ENCODE measurements at regions not wholly inside any gene's neighbourhood (a gene's known extent, or its start where the extent isn't known, plus 50 kb on each side); places are given as distances from the start of the nearest gene placed in this dataset.
"Not testable (repeated sequence)": the region's sequence is repeated elsewhere in the genome, so short reads cannot be mapped to it uniquely, and the experiment has no call there.

DNA sequence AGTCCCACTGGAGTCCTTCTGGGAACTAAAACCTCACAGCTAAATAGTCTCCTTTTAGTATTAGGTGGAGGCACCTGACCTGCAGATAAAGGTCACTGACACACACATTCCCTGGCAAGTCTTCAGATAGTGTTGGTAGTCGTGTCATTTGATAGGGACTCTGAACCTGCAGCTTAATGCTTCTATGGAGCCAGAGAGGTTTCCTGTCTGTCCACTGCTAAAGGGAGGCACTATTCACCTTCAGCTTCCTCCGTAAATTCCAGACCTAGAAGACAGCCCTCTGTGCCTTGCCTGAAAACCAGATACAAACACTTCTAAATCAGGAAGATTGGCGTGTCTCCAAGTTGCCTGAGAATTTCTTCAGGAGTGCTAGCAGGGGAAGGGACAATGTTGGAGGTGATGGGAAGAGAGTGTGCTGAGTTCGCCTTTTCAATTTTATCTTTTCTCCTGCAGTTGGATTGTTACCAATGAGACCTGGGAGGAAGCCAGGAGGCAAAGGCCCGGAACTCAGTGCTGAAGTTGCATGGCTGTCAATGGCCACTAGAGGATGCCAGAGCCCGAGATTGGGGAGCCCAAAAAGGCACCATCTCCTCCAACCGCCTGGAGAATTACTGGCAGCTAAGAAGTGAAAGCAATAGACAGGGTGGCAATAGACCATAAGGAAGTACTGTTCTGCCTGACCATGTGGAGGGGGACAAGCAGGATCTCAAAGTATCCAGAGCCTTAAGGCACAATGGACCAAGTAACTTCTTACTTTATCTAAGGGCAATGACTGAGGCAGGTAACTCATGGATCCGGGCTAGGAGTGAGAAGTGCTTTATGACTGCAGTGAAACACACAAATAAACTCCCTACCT is 81.6 kb upstream of the SCAF11 start:
- no peaks in the 10 kb centered on the region for H3K9me3 ChIP-seq
- TF ChIP-seq POLR2AphosphoS5 (IDR thresholded peaks at IDR 0.05) = no peak
- no peak for TF ChIP-seq POLR2A (IDR thresholded peaks at IDR 0.05)
- TF ChIP-seq, protein P1, sequence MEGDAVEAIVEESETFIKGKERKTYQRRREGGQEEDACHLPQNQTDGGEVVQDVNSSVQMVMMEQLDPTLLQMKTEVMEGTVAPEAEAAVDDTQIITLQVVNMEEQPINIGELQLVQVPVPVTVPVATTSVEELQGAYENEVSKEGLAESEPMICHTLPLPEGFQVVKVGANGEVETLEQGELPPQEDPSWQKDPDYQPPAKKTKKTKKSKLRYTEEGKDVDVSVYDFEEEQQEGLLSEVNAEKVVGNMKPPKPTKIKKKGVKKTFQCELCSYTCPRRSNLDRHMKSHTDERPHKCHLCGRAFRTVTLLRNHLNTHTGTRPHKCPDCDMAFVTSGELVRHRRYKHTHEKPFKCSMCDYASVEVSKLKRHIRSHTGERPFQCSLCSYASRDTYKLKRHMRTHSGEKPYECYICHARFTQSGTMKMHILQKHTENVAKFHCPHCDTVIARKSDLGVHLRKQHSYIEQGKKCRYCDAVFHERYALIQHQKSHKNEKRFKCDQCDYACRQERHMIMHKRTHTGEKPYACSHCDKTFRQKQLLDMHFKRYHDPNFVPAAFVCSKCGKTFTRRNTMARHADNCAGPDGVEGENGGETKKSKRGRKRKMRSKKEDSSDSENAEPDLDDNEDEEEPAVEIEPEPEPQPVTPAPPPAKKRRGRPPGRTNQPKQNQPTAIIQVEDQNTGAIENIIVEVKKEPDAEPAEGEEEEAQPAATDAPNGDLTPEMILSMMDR (IDR thresholded peaks at IDR 0.05) = peak; percentile 90 to 91 (median 90)
- no peak for TF ChIP-seq EP300 (IDR thresholded peaks at IDR 0.05)
- H3K36me3 ChIP-seq = no peaks in the 10 kb centered on the region
- no peak overlapping the region for H3K27ac ChIP-seq
- H3K4me1 ChIP-seq = peaks cover 0 to 12% (median 4%) of the 10 kb centered on the region in 3 donors
- 37 to 50% methylated on average over 2 to 7 of the region's 8 CpGs for WGBS, 2 donors (ENCODE audit: low coverage in 1 of 2)
- no peaks in the 10 kb centered on the region for H3K27me3 ChIP-seq
- ATAC-seq = peak; percentile 73
- no peak overlapping the region for H3K4me3 ChIP-seq

DNA sequence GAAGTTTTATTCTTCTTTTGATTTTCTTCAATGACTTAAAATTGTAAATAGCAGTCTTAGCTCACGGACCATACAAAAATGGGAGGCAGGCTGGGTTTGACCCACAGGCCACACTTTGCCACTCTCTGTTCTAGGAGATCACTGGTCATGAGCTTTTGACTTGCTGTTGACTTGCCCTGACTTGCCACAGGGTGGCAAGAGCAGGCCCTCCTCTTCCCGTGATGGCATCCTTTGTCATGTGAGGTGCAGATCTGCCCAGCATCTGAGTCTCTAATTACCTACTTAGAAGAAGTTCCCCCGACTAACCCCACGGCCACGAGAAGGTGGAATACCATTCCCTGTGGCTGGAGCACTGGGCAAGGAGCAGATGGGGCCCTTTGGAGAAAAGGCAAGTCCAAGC is 81.0 kb upstream of the SCAF11 start:
- H3K4me3 ChIP-seq = no peak overlapping the region
- no peaks in the 10 kb centered on the region for H3K36me3 ChIP-seq
- no peak overlapping the region for H3K27ac ChIP-seq
- H3K4me1 ChIP-seq = peaks cover 0 to 12% (median 4%) of the 10 kb centered on the region in 3 donors
- H3K9me3 ChIP-seq = no peaks in the 10 kb centered on the region
- H3K27me3 ChIP-seq = no peaks in the 10 kb centered on the region
- TF ChIP-seq, protein P1 (IDR thresholded peaks at IDR 0.05) = no peak
- TF ChIP-seq POLR2A (IDR thresholded peaks at IDR 0.05) (no peak), POLR2AphosphoS5 (IDR thresholded peaks at IDR 0.05) (no peak), EP300 (IDR thresholded peaks at IDR 0.05) (no peak)
- no peak for ATAC-seq
- WGBS, 2 donors (ENCODE audit: low coverage in 1 of 2) = 86 to 89% methylated on average over 4 to 5 of the region's 5 CpGs

DNA sequence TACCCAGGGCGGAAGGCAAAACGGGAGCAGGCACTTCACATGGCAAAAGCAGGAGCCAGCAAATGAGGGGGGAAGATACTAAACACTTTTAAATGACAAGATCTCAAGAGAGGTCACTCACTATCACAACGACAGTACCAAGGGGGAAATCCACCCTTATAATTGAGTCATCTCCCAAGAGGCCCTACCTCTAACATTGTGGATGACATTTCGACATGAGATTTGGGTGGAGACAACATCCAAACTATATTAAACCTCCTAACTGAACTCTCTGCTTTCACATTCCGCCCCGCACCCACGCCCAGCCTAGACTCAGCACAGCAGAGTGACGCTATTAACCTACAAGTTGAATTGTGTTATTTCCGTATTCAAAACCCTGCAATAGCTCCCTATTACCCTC is 76.7 kb upstream of the SCAF11 start:
- TF ChIP-seq EP300 (IDR thresholded peaks at IDR 0.05) = no peak
- TF ChIP-seq POLR2A (IDR thresholded peaks at IDR 0.05) = no peak
- H3K27ac ChIP-seq = no peak overlapping the region
- H3K36me3 ChIP-seq = no peaks in the 10 kb centered on the region
- H3K4me1 ChIP-seq = peaks cover 0 to 7% (median 1%) of the 10 kb centered on the region in 3 donors
- no peak for ATAC-seq
- H3K9me3 ChIP-seq = no peaks in the 10 kb centered on the region
- H3K4me3 ChIP-seq = no peak overlapping the region
- H3K27me3 ChIP-seq = no peaks in the 10 kb centered on the region
- WGBS, 2 donors (ENCODE audit: low coverage in 1 of 2) = 80 to 83% methylated on average over 1 to 7 of the region's 9 CpGs

DNA sequence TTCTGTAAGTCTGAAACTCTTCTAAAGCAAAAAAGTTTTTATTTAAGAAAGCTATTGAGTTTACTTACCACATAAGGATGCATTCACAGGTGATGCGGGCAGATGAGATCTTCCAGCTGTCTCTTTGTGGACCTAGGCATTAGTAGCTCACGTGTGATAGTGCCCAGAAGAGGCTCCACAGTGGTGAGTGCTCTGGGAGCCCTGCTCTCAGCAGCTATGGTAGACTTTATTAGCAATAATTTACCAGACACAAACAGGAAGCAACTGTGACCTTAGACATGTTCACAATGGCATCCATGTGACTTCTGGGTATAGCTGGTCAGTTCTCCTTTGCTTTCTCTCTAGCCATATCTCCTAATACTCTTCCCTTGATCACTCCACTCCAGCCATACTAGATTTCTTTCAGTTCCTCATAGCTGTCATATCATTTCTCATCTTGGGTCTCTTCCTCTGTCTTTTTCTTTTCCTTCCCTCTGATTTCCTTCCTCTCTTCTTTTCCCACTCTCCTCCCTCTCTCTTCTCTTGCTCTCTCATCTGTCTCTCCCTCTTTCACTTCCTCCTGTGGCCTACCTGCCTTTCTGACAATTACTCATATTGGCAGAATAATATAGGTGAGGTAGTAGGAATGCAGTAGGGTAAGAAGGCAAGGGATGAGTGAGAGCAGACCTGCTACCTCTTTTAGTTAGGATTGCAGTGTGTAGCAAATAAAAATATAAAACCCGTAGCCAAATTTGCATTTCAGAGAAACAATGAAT is 75.2 kb upstream of the SCAF11 start:
- TF ChIP-seq EP300 (IDR thresholded peaks at IDR 0.05) (no peak), POLR2AphosphoS5 (IDR thresholded peaks at IDR 0.05) (no peak), POLR2A (IDR thresholded peaks at IDR 0.05) (no peak)
- TF ChIP-seq, protein P1 (IDR thresholded peaks at IDR 0.05) = no peak
- Histone ChIP-seq H3K27me3 (no peaks in the 10 kb centered on the region), H3K9me3 (peaks cover 0 to 6% (median 0%) of the 10 kb centered on the region in 3 donors), H3K27ac (no peak overlapping the region), H3K4me1 (no peaks in the 10 kb centered on the region), H3K4me3 (no peak overlapping the region), H3K36me3 (no peaks in the 10 kb centered on the region)
- WGBS, 2 donors (ENCODE audit: low coverage in 1 of 2) = 70 to 79% methylated on average over 2 to 3 of the region's 3 CpGs
- ATAC-seq = no peak

DNA sequence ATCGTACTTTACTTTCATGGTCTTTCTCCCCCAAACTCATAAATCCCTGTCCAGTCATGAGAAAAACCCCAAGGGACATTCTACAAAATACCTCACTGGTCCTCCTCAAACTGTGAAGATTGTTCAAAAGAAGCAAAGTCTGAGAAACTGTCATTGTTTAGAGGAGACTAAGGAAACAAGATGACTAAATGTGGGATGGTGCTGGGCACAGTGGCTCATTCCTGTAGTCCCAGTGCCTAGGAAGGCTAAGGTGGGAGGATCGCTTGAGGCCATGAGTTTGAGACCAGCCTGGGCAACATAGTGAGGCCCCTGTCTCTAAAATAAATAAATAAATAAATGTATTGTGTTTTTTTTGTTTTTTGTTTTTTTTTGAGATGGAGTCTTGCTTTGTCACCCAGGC is 74.2 kb upstream of the SCAF11 start:
- Histone ChIP-seq H3K36me3 (no peaks in the 10 kb centered on the region), H3K27ac (no peak overlapping the region), H3K9me3 (peaks cover 0 to 12% (median 0%) of the 10 kb centered on the region in 3 donors), H3K4me3 (no peak overlapping the region), H3K4me1 (no peaks in the 10 kb centered on the region), H3K27me3 (no peaks in the 10 kb centered on the region)
- TF ChIP-seq, protein P1 (IDR thresholded peaks at IDR 0.05) = no peak
- TF ChIP-seq POLR2AphosphoS5 (IDR thresholded peaks at IDR 0.05) (no peak), EP300 (IDR thresholded peaks at IDR 0.05) (no peak), POLR2A (IDR thresholded peaks at IDR 0.05) (no peak)
- WGBS, 2 donors (ENCODE audit: low coverage in 1 of 2) = 86 to 88% methylated on average over 2 of the region's 2 CpGs
- no peak for ATAC-seq

DNA sequence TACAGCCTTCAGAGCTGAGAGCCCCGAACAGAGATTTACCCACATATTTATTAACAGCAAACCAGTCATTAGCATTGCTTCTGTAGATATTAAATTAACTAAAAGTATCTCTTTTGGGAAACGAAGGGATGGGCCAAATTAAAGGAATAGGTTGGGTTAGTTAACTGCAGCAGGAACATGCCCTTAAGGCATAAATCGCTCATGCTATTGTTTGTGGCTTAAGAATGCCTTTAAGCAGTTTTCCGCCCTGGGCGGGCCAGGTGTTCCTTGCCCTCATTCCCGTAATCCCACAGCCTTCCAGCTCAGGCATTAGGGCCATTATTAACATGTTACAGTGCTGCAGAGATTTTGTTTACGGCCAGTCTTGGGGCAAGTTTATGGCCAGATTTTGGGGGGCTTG is 68.3 kb upstream of the SCAF11 start:
- H3K4me3 ChIP-seq, H3K27me3 ChIP-seq, H3K36me3 ChIP-seq, ATAC-seq, H3K27ac ChIP-seq, H3K4me1 ChIP-seq: not testable (repeated sequence)
- 88 to 95% methylated on average over 5 to 7 of the region's 7 CpGs for WGBS, 2 donors (ENCODE audit: low coverage in 1 of 2)
- peaks cover 0 to 30% (median 0%) of the 10 kb centered on the region in 3 donors for H3K9me3 ChIP-seq

All from gastroesophageal sphincter (tissue), 4 donors.